ENCODE measurements at regions not wholly inside any gene's neighbourhood (a gene's known extent, or its start where the extent isn't known, plus 50 kb on each side); places are given as distances from the start of the nearest gene placed in this dataset.
A peak's percentile ranks its signal among the peaks of the same experiment; 100 is the strongest.

- DNase-seq (ENCODE audit: low read depth, low spot score): no peak
Measured at GRCh38 chr15:45743426-45744235, 108.8 kb downstream of the SQOR start.

- DNase-seq (ENCODE audit: low read depth, low spot score): no peak
Measured at GRCh38 chr15:45744236-45744589, 109.4 kb downstream of the SQOR start.

GRCh38 chr15:45747426-45747825, 112.6 kb downstream of the SQOR start:
- DNase-seq (ENCODE audit: low read depth, low spot score): no peak

- no peak for DNase-seq (ENCODE audit: low read depth, low spot score)
Measured at GRCh38 chr15:45751629-45752028, 116.8 kb downstream of the SQOR start.

GRCh38 chr15:45759936-45760335, 125.1 kb downstream of the SQOR start:
- DNase-seq (ENCODE audit: low read depth, low spot score): no peak

GRCh38 chr15:45762726-45763125, 127.9 kb downstream of the SQOR start:
- no peak for DNase-seq (ENCODE audit: low read depth, low spot score)

- no peak for DNase-seq (ENCODE audit: low read depth, low spot score)
Measured at GRCh38 chr15:45763170-45763869, 128.5 kb downstream of the SQOR start.

GRCh38 chr15:45773149-45773548, 138.3 kb downstream of the SQOR start:
- DNase-seq (ENCODE audit: low read depth, low spot score): no peak

- no peak for DNase-seq (ENCODE audit: low read depth, low spot score)
Measured at GRCh38 chr15:45776772-45777171, 141.9 kb downstream of the SQOR start.

- no peak for DNase-seq (ENCODE audit: low read depth, low spot score)
Measured at GRCh38 chr15:45777781-45778180, 143.0 kb downstream of the SQOR start.

- no peak for DNase-seq (ENCODE audit: low read depth, low spot score)
Measured at GRCh38 chr15:45780352-45780751, 145.5 kb downstream of the SQOR start.

GRCh38 chr15:45784656-45785055, 149.8 kb downstream of the SQOR start:
- no peak for DNase-seq (ENCODE audit: low read depth, low spot score)

GRCh38 chr15:45785897-45786296, 151.1 kb downstream of the SQOR start:
- no peak for DNase-seq (ENCODE audit: low read depth, low spot score)

- no peak for DNase-seq (ENCODE audit: low read depth, low spot score)
Measured at GRCh38 chr15:45790325-45790943, 155.6 kb downstream of the SQOR start.

GRCh38 chr15:45794304-45794703, 159.5 kb downstream of the SQOR start:
- DNase-seq (ENCODE audit: low read depth, low spot score): no peak

GRCh38 chr15:45794712-45795439, 160.0 kb downstream of the SQOR start:
- DNase-seq (ENCODE audit: low read depth, low spot score): no peak

- peak; percentile 41 for DNase-seq (ENCODE audit: low read depth, low spot score)
Measured at GRCh38 chr15:45795440-45796069, 160.7 kb downstream of the SQOR start.

GRCh38 chr15:45796433-45796832, 161.6 kb downstream of the SQOR start:
- DNase-seq (ENCODE audit: low read depth, low spot score): no peak

GRCh38 chr15:45799508-45799907, 164.7 kb downstream of the SQOR start:
- DNase-seq (ENCODE audit: low read depth, low spot score): no peak

GRCh38 chr15:45801543-45801942, 166.7 kb downstream of the SQOR start:
- no peak for DNase-seq (ENCODE audit: low read depth, low spot score)

GRCh38 chr15:45802140-45802539, 167.3 kb downstream of the SQOR start:
- DNase-seq (ENCODE audit: low read depth, low spot score): no peak

GRCh38 chr15:45804028-45804427, 169.2 kb downstream of the SQOR start:
- DNase-seq (ENCODE audit: low read depth, low spot score): no peak

All from ELF-1 (cell line).